GM06990 (cell line): ENCODE measurements at regions not wholly inside any gene's neighbourhood (a gene's known extent, or its start where the extent isn't known, plus 50 kb on each side); places are given as distances from the start of the nearest gene placed in this dataset.

Source experiments
- DNase-seq: peaks from one replicate; pipeline ENCODE4 v3.0.0-alpha.2; 2011; ENCODE audit not compliant: insufficient read length; ENCODE audit errors: extremely low read depth
- H3K27me3 ChIP-seq: replicated peaks from 2 replicates; pipeline ENCODE4 v1.6.0; 2011; ENCODE audit warnings: low read length; ENCODE audit not compliant: control insufficient read depth, insufficient read depth
- H3K36me3 ChIP-seq: 2 replicates; pipeline ENCODE4 v1.5.1; 2011; ENCODE audit warnings: low read length; ENCODE audit not compliant: control insufficient read depth, insufficient read depth
- H3K4me3 ChIP-seq: replicated peaks from 2 replicates; pipeline ENCODE4 v1.5.1; 2011; ENCODE audit warnings: low read depth, mild to moderate bottlenecking, control low read depth, low read length
- TF ChIP-seq, protein P1 (sequence below): IDR thresholded peaks from 2 replicates; pipeline ENCODE4 v1.5.1; 2011; ENCODE audit warnings: low read length, control low read depth, mild to moderate bottlenecking, inconsistent platforms; ENCODE audit not compliant: insufficient read depth, poor library complexity, severe bottlenecking

DNA sequence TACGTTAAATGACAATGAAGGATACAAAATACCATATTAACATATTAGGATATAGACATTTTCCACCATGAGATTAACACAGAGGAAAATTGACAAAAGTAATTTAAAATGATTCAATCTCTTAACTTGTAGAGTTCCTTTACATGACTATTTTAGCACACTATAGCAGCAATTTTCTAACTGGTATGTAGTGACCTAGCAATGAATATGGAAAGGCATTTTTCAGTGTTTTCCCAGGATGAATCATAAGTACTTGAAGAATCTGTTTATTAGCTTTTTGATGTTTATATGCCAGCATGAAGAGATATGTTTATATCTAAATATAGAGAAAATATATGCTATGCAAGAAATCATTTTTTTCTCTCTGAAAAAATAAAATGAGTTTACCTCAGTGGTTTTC is 782.5 kb upstream of the CDH10 start:
- no peaks in the 10 kb centered on the region for H3K27me3 ChIP-seq
- no peaks in the 10 kb centered on the region for H3K36me3 ChIP-seq
- DNase-seq, result no peak
- no peak overlapping the region for H3K4me3 ChIP-seq
- TF ChIP-seq, protein P1, sequence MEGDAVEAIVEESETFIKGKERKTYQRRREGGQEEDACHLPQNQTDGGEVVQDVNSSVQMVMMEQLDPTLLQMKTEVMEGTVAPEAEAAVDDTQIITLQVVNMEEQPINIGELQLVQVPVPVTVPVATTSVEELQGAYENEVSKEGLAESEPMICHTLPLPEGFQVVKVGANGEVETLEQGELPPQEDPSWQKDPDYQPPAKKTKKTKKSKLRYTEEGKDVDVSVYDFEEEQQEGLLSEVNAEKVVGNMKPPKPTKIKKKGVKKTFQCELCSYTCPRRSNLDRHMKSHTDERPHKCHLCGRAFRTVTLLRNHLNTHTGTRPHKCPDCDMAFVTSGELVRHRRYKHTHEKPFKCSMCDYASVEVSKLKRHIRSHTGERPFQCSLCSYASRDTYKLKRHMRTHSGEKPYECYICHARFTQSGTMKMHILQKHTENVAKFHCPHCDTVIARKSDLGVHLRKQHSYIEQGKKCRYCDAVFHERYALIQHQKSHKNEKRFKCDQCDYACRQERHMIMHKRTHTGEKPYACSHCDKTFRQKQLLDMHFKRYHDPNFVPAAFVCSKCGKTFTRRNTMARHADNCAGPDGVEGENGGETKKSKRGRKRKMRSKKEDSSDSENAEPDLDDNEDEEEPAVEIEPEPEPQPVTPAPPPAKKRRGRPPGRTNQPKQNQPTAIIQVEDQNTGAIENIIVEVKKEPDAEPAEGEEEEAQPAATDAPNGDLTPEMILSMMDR, result no peak

DNA sequence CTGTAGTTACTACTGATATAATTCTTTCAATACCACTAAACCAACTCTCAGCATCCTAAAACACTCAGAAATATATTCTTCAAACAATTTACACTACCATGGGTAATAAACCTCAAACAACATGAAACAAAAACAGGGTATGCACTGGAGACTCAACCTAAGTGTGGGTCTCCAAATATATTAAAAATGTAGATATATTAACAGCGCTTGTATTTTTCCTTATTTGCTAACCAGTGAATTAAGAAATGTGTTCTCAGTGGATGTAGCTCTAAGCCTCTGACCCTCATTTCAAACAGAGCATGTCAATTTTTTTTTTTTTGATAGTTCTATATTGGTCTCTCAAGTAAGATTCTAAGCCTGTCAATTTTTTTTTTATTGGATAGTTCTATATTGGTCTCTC is 778.5 kb upstream of the CDH10 start:
- H3K4me3 ChIP-seq, result no peak overlapping the region
- H3K27me3 ChIP-seq, result no peaks in the 10 kb centered on the region
- TF ChIP-seq, protein P1, result no peak
- no peak for DNase-seq
- no peaks in the 10 kb centered on the region for H3K36me3 ChIP-seq

DNA sequence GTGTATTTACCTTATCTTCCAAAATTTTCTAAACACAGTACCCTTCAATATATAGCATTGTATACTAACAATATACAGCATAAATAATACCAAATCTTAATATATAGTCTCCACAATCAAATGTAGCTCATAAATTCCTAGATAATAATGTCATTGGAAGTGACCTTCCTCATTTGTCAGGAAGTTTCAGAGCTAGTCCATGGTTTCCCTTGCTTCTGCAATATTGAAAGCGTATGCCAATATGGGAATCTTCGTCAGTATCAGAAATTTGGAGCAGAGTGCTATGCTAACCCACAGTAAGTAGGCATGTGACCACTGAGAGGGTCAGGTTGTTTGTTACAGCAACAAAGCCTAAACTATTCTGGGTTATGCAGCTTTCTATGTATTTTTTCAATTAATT is 774.9 kb upstream of the CDH10 start:
- no peak for DNase-seq
- TF ChIP-seq, protein P1, result no peak
- no peak overlapping the region for H3K4me3 ChIP-seq
- no peaks in the 10 kb centered on the region for H3K36me3 ChIP-seq
- no peaks in the 10 kb centered on the region for H3K27me3 ChIP-seq

DNA sequence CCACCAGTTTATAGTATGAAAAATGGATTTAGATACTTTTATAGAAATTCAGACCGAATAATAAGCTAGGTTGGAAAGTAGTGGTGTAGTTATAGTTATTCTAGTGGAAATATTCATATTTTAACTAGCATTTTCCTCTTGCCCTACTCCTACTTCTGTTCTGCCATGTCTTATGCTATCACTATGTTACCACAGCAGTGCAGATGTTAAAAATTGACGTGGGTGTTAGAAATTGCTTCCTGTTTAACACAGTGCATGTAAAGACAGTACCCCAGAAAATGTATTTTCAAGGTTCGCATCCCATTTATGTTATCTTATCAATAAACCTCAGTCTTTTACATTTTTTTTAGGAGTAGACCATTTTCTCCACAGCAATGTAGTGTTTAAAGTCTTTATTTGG is 774.2 kb upstream of the CDH10 start:
- TF ChIP-seq, protein P1, result no peak
- no peak for DNase-seq
- Histone ChIP-seq H3K36me3 (no peaks in the 10 kb centered on the region), H3K27me3 (no peaks in the 10 kb centered on the region), H3K4me3 (no peak overlapping the region)

DNA sequence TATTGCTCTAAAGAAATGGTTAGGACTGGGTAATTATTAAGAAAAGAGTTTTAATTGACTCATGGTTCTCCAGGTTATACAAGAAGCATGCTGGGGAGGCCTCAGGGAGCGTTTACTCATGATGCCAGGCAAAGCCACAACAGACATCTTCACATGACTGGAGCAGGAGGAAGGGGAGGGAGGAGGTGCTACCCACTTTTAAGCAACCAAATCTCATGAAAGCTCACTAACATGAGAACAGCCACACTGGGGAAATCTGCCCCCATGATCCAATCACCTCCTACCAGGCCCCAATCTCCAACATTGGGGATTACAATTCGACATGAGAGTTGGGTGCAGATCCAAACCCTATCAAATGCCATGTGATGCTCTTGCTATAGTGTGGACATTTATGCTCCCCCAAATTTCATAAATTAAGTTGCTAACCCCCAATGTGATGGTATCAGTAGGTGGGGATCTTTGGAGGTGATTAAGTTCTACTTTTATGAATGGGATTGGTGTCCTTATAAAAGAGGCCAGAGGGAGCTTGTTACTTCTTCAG is 773.6 kb upstream of the CDH10 start:
- no peak for DNase-seq
- no peak overlapping the region for H3K4me3 ChIP-seq
- no peaks in the 10 kb centered on the region for H3K36me3 ChIP-seq
- no peaks in the 10 kb centered on the region for H3K27me3 ChIP-seq
- TF ChIP-seq, protein P1, result no peak

DNA sequence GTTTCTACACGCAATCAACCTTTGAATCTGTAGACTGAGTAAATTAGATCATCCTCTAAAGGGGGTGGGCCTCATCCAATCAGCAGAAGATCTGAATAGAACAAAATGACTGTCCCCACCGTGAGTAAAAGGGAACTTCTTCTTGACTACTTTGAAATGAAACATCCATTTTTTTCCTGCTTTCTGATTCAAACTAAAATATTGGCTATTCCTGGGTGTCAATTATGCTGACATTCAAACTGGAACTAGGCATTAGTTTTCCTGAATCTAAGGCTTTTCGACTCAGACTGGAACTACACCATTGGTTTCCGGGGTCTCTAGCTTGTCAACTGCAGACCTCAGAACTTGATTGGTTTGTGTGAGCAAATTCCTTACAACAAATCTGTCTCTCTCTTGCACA is 772.2 kb upstream of the CDH10 start:
- Histone ChIP-seq H3K27me3 (no peaks in the 10 kb centered on the region), H3K4me3 (no peak overlapping the region), H3K36me3 (no peaks in the 10 kb centered on the region)
- TF ChIP-seq, protein P1, result no peak
- DNase-seq, result no peak
